HUDEP-2 (cell line): ENCODE measurements at regions not wholly inside any gene's neighbourhood (a gene's known extent, or its start where the extent isn't known, plus 50 kb on each side); places are given as distances from the start of the nearest gene placed in this dataset.

Source experiments
- DNase-seq, 76 experiments: peaks; one replicate each; lab custom pipeline; 2025; ENCODE audit not compliant: unreplicated experiment in 76 of 76; lab: John Stamatoyannopoulos, UW

DNA sequence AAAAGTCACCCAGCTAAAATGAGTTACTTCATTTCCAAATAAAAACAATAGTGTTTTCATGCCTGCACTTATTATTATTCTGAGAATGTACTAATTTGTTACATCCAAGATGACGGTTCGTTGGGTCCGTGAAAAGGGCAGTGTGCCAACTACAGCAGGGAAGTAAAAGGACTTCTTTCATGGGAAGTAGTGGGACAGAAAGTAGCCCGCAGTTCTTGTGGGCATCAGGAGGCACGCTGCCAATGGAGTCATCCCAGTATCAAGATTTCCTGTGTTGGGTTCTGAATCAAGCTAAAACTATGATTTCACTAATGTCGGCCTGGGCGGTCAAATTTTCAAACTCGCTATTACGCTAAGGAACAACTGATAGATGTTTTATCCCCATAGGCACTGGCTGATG, 254.5 kb upstream of the SOX2 start:
- no peak for DNase-seq

DNA sequence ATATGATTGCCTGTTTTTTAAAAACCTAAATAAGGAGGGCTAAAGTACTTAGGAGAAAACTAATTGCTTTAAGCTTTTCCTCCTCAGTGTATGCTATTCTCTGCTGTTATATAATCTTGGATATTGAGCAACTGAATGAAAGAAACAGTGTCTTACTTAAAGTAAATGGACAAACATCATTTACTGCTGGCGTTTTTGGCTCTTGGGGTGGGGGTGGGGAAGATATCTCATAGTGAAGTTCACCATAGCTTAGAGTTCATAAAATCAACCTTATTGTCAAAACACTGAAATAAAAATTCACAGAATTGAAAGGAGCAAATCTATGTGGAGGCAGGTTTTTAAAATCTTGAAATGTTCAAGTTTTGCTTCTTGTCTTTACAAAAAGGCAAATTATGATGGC, 256.4 kb upstream of the SOX2 start:
- no peak for DNase-seq

DNA sequence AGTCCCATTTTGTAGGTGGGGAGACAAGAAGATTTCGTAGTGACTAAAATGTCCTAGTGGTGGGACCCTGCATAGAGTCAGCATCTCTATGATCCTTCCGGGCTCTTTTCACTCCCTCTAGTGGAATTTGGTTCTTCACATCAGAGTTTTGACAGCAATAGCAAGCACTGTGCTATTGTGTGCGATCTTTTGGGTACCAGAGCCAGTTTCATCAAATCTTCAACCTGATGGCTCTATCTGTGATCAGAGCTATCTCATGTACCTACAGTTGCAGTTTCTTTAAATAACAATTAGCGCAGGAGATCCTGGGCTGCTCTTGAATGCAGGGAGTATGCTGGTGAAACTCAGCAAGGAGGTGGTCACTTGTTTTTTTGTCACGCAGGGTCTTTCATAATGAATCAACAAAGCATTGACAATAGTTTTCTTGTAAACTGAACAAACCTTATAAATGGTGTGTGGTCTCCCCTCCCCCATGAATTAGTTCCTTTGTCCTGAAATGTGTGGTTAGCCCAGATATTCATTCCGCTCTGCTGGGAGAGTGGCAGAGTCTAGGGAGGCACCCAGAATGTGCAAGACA, 257.2 kb upstream of the SOX2 start:
- DNase-seq, result no peak

DNA sequence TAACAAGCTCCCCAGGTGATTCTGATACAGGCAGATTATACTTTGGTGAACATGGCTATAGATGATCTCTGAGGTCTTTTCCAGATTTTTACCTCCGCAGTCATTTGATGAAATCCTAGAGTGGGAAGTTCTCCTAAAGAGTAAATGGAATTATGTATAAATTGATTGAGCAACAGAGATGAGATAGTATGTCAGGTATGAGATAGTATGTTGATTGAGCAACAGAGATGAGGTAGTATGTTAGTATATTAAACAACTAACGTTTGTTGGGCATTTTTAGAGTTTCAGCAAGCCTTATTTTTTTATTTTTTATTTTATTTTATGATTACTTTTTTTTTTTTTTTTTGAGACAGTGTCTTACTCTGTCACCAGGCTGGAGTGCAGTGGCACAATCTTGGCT, 265.0 kb upstream of the SOX2 start:
- no peak for DNase-seq

DNA sequence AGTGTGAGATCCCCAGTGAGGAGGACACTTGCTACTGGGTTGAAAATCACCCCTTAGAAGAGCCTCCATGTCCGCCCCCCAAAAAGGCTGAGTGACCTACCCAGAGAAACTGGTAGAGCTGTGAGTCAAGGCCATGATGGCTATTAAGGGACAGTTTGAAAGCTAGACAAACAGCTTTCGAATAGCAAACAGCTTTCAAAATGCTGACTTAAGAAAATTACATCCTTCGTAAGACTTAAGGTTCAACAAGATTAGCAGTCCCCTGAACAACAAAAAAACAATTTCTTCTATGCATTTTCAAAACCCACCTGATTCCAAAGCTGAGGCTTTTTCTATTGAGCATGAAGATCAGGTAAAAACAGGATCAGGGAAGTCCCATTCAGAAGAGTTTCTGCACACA, 269.7 kb upstream of the SOX2 start:
- DNase-seq, result no peak

- no peak for DNase-seq
These were observed 278.7 kb upstream of the SOX2 start for GRCh38 chr3:181432992-181433391.

- DNase-seq, result no peak
These were observed 280.0 kb upstream of the SOX2 start for GRCh38 chr3:181431748-181432147.

- DNase-seq, result no peak
These were observed 286.7 kb upstream of the SOX2 start for GRCh38 chr3:181425074-181425473.

DNA sequence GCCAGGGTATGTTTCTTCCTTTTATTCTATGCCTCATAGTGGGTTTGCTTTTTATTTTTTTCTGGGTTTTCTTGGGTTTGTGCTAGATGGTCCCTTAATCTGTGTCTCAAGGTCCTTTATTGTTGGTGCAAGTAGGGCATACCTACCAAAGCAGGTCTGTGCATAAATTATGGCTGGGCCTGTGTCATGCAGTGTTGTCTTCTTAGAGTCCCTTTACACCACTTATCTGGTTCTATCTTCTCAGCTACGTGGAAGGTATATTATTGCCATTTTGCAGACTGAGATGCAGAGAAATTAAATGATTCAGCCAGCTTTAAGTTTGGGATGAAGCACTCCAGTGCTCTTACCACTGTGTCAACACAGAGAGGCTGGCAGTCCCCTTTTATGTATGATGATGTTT, 293.5 kb upstream of the SOX2 start:
- no peak for DNase-seq

DNA sequence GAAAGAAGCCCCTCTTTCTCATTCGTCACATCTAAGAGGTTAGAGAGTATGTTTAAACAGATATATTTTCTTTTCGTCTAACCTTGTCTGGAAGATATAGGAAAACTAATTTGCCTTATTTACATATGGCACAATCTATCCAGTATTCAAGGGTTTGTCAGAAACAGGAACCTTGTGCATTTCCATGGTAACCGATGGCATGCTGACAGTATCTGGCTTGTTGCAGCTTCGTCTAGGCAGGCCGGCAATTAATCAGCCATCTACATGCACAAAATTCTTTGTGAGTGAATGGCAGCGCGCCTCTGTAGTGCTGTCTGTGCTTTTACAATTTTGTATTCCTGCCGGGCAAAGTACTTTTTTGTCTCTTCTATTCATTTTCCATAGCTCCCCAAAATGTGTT, 294.0 kb upstream of the SOX2 start:
- no peak for DNase-seq

DNA sequence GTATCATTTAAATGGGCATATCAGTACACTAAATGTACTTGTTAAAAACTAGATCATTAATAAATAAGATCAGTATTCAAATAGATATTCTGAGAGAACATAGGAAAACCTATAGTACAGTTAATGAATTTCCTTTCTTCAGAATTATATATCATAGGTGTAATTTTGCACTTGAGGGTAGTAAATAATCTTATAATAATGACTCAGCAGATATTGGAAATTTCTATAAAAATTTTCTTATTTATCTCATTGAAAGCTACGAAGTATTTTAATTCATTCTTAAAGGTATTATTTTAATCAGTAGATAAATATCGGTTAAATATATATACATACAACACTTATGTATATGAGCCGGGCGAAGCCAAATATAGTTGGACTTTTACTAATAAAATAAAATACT, 300.9 kb upstream of the SOX2 start:
- DNase-seq, result no peak

GRCh38 chr3:181403876-181404660, 307.7 kb upstream of the SOX2 start:
- DNase-seq, result no peak

GRCh38 chr3:181402347-181402746, 309.4 kb upstream of the SOX2 start:
- no peak for DNase-seq

- DNase-seq, result no peak
These were observed 326.8 kb upstream of the SOX2 start for GRCh38 chr3:181384970-181385369.

- DNase-seq, result no peak
These were observed 328.0 kb upstream of the SOX2 start for GRCh38 chr3:181383760-181384159.

- no peak for DNase-seq
These were observed 328.5 kb upstream of the SOX2 start for GRCh38 chr3:181383201-181383600.

DNA sequence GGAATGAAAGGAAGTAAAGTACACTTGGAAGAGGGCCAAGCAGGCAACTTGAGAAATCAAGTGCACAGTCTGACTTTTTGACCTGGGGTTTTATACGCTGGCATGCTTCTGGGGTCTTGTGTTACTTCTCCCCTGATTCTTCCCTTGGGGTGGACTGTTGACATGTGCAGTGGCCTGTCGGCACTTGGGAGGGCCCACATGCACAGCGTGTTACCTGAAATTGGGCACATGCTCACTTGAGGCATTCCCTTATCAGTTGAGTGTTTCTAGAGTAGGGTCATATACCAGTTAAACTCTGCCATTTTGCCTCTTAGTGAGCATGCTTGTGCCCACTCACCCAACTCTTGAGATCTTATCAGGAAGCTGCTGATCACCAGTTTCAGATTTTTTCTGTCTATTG, 329.1 kb upstream of the SOX2 start:
- no peak for DNase-seq

DNA sequence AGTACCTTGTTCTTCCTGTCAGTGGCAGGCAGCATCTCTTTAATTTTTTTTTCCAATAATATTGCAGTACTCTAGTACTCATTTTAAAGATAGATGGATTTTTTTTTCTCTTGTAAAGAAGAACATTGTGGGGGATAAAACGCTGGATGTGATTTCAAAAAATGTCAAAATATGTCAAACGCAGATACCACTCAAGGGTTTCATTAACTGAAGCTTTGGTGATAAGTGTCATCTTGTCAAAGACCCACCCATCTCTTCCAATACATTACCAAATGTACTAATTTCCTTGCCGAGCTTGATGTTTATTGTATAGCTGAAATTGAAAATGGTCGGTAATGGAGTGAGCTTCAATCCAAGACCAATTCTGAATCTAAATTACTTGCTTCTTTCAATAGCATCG, 332.4 kb upstream of the SOX2 start:
- no peak for DNase-seq

GRCh38 chr3:181369637-181370036, 342.1 kb upstream of the SOX2 start:
- DNase-seq, result no peak

- no peak for DNase-seq
These were observed 348.5 kb upstream of the SOX2 start for GRCh38 chr3:181363231-181363630.

GRCh38 chr3:181362378-181362777, 349.3 kb upstream of the SOX2 start:
- DNase-seq, result no peak

GRCh38 chr3:181358562-181358961, 353.2 kb upstream of the SOX2 start:
- no peak for DNase-seq

- DNase-seq, result no peak
These were observed 353.7 kb upstream of the SOX2 start for GRCh38 chr3:181358060-181358459.
